IMR-90 (cell line): ENCODE measurements at regions not wholly inside any gene's neighbourhood (a gene's known extent, or its start where the extent isn't known, plus 50 kb on each side); places are given as distances from the start of the nearest gene placed in this dataset.

Experiments
- ATAC-seq: fragments of 200-7000 bp; cut with Tn5 transposase; 2 replicates; pipeline ENCODE4 v1.9.1; 2020; ENCODE audit warnings: low read depth, mild to moderate bottlenecking, moderate library complexity
- BruUV-seq: library from RNA; stranded (reverse); fragments of 400-500 nt; replicated peaks from 2 replicates; lab custom pipeline; 2021; lab: Mats Ljungman, UMichigan
- CTCF ChIA-PET: fragments of 300-600 bp; formaldehyde crosslinking; extraction: SDS; loops from one replicate; lab custom pipeline; 2021; ENCODE audit warnings: antibody characterized with exemption; lab: Yijun Ruan, JAX
- POLR2A ChIA-PET: fragments of 300-600 bp; sonication (Branson Sonifier 250); formaldehyde crosslinking; loops from one replicate; lab custom pipeline; 2022; ENCODE audit warnings: antibody characterized with exemption; ENCODE audit not compliant: unreplicated experiment; lab: Charles Lee
- DNase-seq: peaks from one replicate; pipeline ENCODE4 v3.0.0; 2013
- H2AFZ ChIP-seq: replicated peaks from 2 replicates; pipeline ENCODE3; 2013; ENCODE audit warnings: low read length, mild to moderate bottlenecking; ENCODE audit not compliant: poor library complexity
- H2AK5ac ChIP-seq: 2 replicates; pipeline ENCODE4 v1.6.1; 2013; ENCODE audit warnings: low read depth, low read length, inconsistent platforms
- H2AK9ac ChIP-seq: replicated peaks from 2 replicates; pipeline ENCODE3; 2013; ENCODE audit warnings: mild to moderate bottlenecking, low read depth, low read length, moderate library complexity; ENCODE audit not compliant: poor library complexity
- H2BK120ac ChIP-seq: 2 replicates; pipeline ENCODE4 v1.6.1; 2013; ENCODE audit warnings: low read depth, low read length, inconsistent platforms
- H2BK15ac ChIP-seq: 3 replicates; pipeline ENCODE4 v1.6.1; 2013; ENCODE audit warnings: low read depth, low read length, inconsistent platforms
- H2BK20ac ChIP-seq: 2 replicates; pipeline ENCODE4 v1.6.1; 2013; ENCODE audit warnings: low read depth, mild to moderate bottlenecking, inconsistent platforms, low read length, moderate library complexity
- H2BK5ac ChIP-seq: 2 replicates; pipeline ENCODE4 v1.6.1; 2013; ENCODE audit warnings: mild to moderate bottlenecking, low read depth, low read length, inconsistent platforms; ENCODE audit not compliant: poor library complexity, severe bottlenecking
- H3K14ac ChIP-seq: replicated peaks from 2 replicates; pipeline ENCODE4 v1.6.1; 2013; ENCODE audit warnings: low read depth, low read length, inconsistent platforms
- H3K18ac ChIP-seq: 2 replicates; pipeline ENCODE4 v1.6.1; 2013; ENCODE audit warnings: low read depth, low read length, control low read depth
- H3K23ac ChIP-seq: 2 replicates; pipeline ENCODE4 v1.6.1; 2013; ENCODE audit warnings: low read depth, low read length, inconsistent platforms
- H3K27ac ChIP-seq: 2 replicates; pipeline ENCODE4 v1.5.1; 2013; ENCODE audit warnings: mild to moderate bottlenecking, control low read depth, low read length; ENCODE audit not compliant: insufficient read depth
- H3K27me3 ChIP-seq: 2 replicates; pipeline ENCODE4 v1.6.1; 2013; ENCODE audit warnings: low read length; ENCODE audit not compliant: control insufficient read depth, insufficient read depth
- H3K36me3 ChIP-seq: 2 replicates; pipeline ENCODE4 v1.6.1; 2013; ENCODE audit warnings: low read length, mixed read lengths; ENCODE audit not compliant: control insufficient read depth, insufficient read depth
- H3K4ac ChIP-seq: 2 replicates; pipeline ENCODE4 v1.6.1; 2013; ENCODE audit warnings: low read depth, low read length, inconsistent platforms
- H3K4me1 ChIP-seq: 2 replicates; pipeline ENCODE4 v1.6.1; 2013; ENCODE audit warnings: low read length, mixed read lengths; ENCODE audit not compliant: control insufficient read depth, insufficient read depth
- H3K4me2 ChIP-seq: 2 replicates; pipeline ENCODE4 v1.6.1; 2013; ENCODE audit warnings: low read depth, mild to moderate bottlenecking, control low read depth, low read length, moderate library complexity
- H3K4me3 ChIP-seq: 2 replicates; pipeline ENCODE4 v1.5.1; 2013; ENCODE audit warnings: low read depth, mild to moderate bottlenecking, control low read depth, low read length, moderate library complexity; ENCODE audit not compliant: insufficient read depth
- H3K56ac ChIP-seq: 2 replicates; pipeline ENCODE4 v1.6.1; 2013; ENCODE audit warnings: low read length, inconsistent platforms; ENCODE audit not compliant: insufficient read depth; ENCODE audit errors: extremely low read depth
- H3K79me1 ChIP-seq, 2 experiments: 2 replicates each; pipeline ENCODE4 v1.6.1; 2013; ENCODE audit warnings: low read length in 2 of 2, inconsistent platforms in 1 of 2, low read depth in 1 of 2
- H3K9ac ChIP-seq: 2 replicates; pipeline ENCODE4 v1.6.1; 2013; ENCODE audit warnings: low read depth, low read length, control low read depth
- H3K9me1 ChIP-seq: 2 replicates; pipeline ENCODE4 v1.6.1; 2013; ENCODE audit warnings: low read length, inconsistent platforms; ENCODE audit not compliant: insufficient read depth
- H3K9me3 ChIP-seq: 2 replicates; pipeline ENCODE4 v1.6.1; 2013; ENCODE audit warnings: low read length; ENCODE audit not compliant: control insufficient read depth, insufficient read depth
- H4K20me1 ChIP-seq: 2 replicates; pipeline ENCODE4 v1.6.1; 2013; ENCODE audit warnings: low read length, inconsistent platforms; ENCODE audit not compliant: insufficient read depth
- H4K5ac ChIP-seq: 2 replicates; pipeline ENCODE4 v1.6.1; 2013; ENCODE audit warnings: mild to moderate bottlenecking, low read depth, low read length, control low read depth
- H4K8ac ChIP-seq, 2 experiments: 2 replicates each; pipeline ENCODE4 v1.6.1; 2013; ENCODE audit warnings: low read depth in 2 of 2, low read length in 2 of 2, control low read depth in 1 of 2, inconsistent platforms in 1 of 2
- H4K91ac ChIP-seq: 2 replicates; pipeline ENCODE4 v1.6.1; 2013; ENCODE audit warnings: low read depth, low read length, inconsistent platforms; ENCODE audit not compliant: insufficient read depth
- BHLHE40 ChIP-seq: fragments of 150-350 bp; IDR thresholded peaks from 2 replicates; pipeline ENCODE4 v1.6.1; 2016; ENCODE audit warnings: mild to moderate bottlenecking, low read depth, low read length
- CEBPB ChIP-seq: IDR thresholded peaks from 2 replicates; pipeline ENCODE4 v1.6.1; 2012; ENCODE audit warnings: low read depth, low read length, improper control_type of control experiment
- CHD1 ChIP-seq: IDR thresholded peaks from 2 replicates; pipeline ENCODE4 v1.6.1; 2012; ENCODE audit warnings: low read depth, low read length, improper control_type of control experiment
- FOS ChIP-seq: fragments of 150-350 bp; IDR thresholded peaks from 2 replicates; pipeline ENCODE4 v1.6.1; 2016; ENCODE audit warnings: low read depth, low read length
- MAFK ChIP-seq: IDR thresholded peaks from 2 replicates; pipeline ENCODE4 v1.6.1; 2012; ENCODE audit warnings: low read depth, low read length, improper control_type of control experiment
- MAZ ChIP-seq: IDR thresholded peaks from 2 replicates; pipeline ENCODE4 v1.6.1; 2012; ENCODE audit warnings: low read depth, mild to moderate bottlenecking, low read length, improper control_type of control experiment, moderate library complexity, borderline replicate concordance
- MXI1 ChIP-seq: IDR thresholded peaks from 2 replicates; pipeline ENCODE4 v1.6.1; 2012; ENCODE audit warnings: low read depth, mild to moderate bottlenecking, low read length, moderate library complexity, borderline replicate concordance
- NFE2L2 ChIP-seq: fragments of 150-350 bp; IDR thresholded peaks from 2 replicates; pipeline ENCODE4 v1.6.1; 2016; ENCODE audit warnings: low read depth, mild to moderate bottlenecking, low read length
- POLR2A ChIP-seq: IDR thresholded peaks from 2 replicates; pipeline ENCODE4 v1.6.1; 2012; ENCODE audit warnings: mild to moderate bottlenecking, low read depth, low read length
- RAD21 ChIP-seq: IDR thresholded peaks from 2 replicates; pipeline ENCODE4 v1.6.1; 2012; ENCODE audit warnings: low read length, improper control_type of control experiment
- RCOR1 ChIP-seq: IDR thresholded peaks from 2 replicates; pipeline ENCODE4 v1.6.1; 2012; ENCODE audit warnings: mild to moderate bottlenecking, low read length, improper control_type of control experiment; ENCODE audit not compliant: insufficient replicate concordance
- RFX5 ChIP-seq: IDR thresholded peaks from 2 replicates; pipeline ENCODE4 v1.8.0; 2012; ENCODE audit warnings: low read depth, mild to moderate bottlenecking, low read length, moderate library complexity
- SMC3 ChIP-seq: fragments of 150-350 bp; IDR thresholded peaks from 2 replicates; pipeline ENCODE4 v1.6.1; 2016; ENCODE audit warnings: low read depth, mild to moderate bottlenecking, antibody characterized with exemption, low read length, moderate library complexity
- dilution Hi-C: fragments of 300-500 bp; cut with HindIII; formaldehyde crosslinking; loops from one replicate; pipeline ENCODE4 v1.14.3; 2018; ENCODE audit warnings: low sequenced_read_pairs; ENCODE audit not compliant: unreplicated experiment
- in situ Hi-C: fragments of 300-500 bp; cut with MboI; formaldehyde crosslinking; loops from 3 replicates; pipeline ENCODE4 v1.14.3; 2019; ENCODE audit warnings: low sequenced_read_pairs, inconsistent platforms, mixed read lengths
- intact Hi-C: fragments of 100-400 bp; cut with micrococcal nuclease; formaldehyde crosslinking; loops from 2 replicates; pipeline ENCODE4 v1.10.0; 2022
- TF ChIP-seq, protein P1 (sequence below): fragments of 150-350 bp; IDR thresholded peaks from 2 replicates; pipeline ENCODE4 v1.6.1; 2016; ENCODE audit warnings: low read depth, mild to moderate bottlenecking, low read length, moderate library complexity, borderline replicate concordance
- TF ChIP-seq, protein P2 (sequence below): conservative IDR thresholded peaks from 2 replicates; pipeline ENCODE4 v1.5.1; 2012; ENCODE audit warnings: mild to moderate bottlenecking, low read depth, low read length, improper control_type of control experiment
- TF ChIP-seq, protein P3 (sequence below): fragments of 150-350 bp; IDR thresholded peaks from 2 replicates; pipeline ENCODE4 v1.6.1; 2017; ENCODE audit warnings: mild to moderate bottlenecking, antibody characterized with exemption, low read length, low read depth

DNA sequence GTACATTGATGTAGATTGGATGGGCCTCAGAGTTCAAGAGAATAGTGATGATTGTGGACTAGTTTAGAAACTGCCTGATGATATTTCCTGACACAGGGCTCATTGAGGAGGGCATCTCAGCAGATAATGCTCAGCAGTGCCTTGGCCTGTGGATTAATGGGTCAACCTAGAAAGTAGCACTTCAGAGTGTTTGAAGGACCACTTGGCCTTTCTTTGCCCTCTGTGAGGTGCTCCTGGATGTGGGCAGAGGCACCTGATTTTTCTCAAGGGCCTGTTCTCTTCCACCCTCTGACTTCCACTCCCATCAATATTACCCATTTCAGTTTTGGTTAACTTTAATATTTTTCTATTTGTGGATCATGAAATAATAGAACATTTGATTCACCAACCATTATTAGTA lies 270.6 kb upstream of the BMP2 start:
- H3K9me3 ChIP-seq = no peaks in the 10 kb centered on the region
- intact Hi-C loops (no loop called here), dilution Hi-C loops (no loop called here), in situ Hi-C loops (no loop called here)
- no peak overlapping the region for H3K14ac ChIP-seq
- H3K9me1 ChIP-seq = no peaks in the 10 kb centered on the region
- no peaks in the 10 kb centered on the region for H3K27me3 ChIP-seq
- no peak overlapping the region for H3K18ac ChIP-seq
- no peak overlapping the region for H3K27ac ChIP-seq
- no peak overlapping the region for H3K4me2 ChIP-seq
- no peaks in the 10 kb centered on the region for H3K79me1 ChIP-seq
- ATAC-seq = no peak
- no peaks in the 10 kb centered on the region for H3K4me1 ChIP-seq
- no peak overlapping the region for H4K8ac ChIP-seq
- H2BK20ac ChIP-seq = no peak overlapping the region
- H2BK5ac ChIP-seq = no peak overlapping the region
- no peak overlapping the region for H3K4ac ChIP-seq
- H4K91ac ChIP-seq = no peak overlapping the region
- no peak overlapping the region for H3K56ac ChIP-seq
- no peak overlapping the region for H2AK5ac ChIP-seq
- H2BK15ac ChIP-seq = no peak overlapping the region
- H3K4me3 ChIP-seq = no peak overlapping the region
- ChIA-PET CTCF (no interaction called here), POLR2A (no interaction called here)
- H3K23ac ChIP-seq = no peak overlapping the region
- no peak overlapping the region for H4K5ac ChIP-seq
- H3K9ac ChIP-seq = no peak overlapping the region
- H2AFZ ChIP-seq = no peak overlapping the region
- no peak overlapping the region for H2BK120ac ChIP-seq
- no peak for DNase-seq
- no peaks in the 10 kb centered on the region for H4K20me1 ChIP-seq
- BruUV-seq = no TSS peak
- H3K36me3 ChIP-seq = no peaks in the 10 kb centered on the region
- TF ChIP-seq, protein P1, sequence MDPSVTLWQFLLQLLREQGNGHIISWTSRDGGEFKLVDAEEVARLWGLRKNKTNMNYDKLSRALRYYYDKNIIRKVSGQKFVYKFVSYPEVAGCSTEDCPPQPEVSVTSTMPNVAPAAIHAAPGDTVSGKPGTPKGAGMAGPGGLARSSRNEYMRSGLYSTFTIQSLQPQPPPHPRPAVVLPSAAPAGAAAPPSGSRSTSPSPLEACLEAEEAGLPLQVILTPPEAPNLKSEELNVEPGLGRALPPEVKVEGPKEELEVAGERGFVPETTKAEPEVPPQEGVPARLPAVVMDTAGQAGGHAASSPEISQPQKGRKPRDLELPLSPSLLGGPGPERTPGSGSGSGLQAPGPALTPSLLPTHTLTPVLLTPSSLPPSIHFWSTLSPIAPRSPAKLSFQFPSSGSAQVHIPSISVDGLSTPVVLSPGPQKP = no peak
- TF ChIP-seq CEBPB (no peak), CHD1 (no peak), RCOR1 (no peak), BHLHE40 (no peak), SMC3 (no peak), RAD21 (no peak), MAZ (no peak), FOS (no peak), MXI1 (no peak), POLR2A (no peak), RFX5 (no peak), MAFK (no peak), NFE2L2 (no peak)
- TF ChIP-seq, protein P2, sequence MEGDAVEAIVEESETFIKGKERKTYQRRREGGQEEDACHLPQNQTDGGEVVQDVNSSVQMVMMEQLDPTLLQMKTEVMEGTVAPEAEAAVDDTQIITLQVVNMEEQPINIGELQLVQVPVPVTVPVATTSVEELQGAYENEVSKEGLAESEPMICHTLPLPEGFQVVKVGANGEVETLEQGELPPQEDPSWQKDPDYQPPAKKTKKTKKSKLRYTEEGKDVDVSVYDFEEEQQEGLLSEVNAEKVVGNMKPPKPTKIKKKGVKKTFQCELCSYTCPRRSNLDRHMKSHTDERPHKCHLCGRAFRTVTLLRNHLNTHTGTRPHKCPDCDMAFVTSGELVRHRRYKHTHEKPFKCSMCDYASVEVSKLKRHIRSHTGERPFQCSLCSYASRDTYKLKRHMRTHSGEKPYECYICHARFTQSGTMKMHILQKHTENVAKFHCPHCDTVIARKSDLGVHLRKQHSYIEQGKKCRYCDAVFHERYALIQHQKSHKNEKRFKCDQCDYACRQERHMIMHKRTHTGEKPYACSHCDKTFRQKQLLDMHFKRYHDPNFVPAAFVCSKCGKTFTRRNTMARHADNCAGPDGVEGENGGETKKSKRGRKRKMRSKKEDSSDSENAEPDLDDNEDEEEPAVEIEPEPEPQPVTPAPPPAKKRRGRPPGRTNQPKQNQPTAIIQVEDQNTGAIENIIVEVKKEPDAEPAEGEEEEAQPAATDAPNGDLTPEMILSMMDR = no peak
- TF ChIP-seq, protein P3, sequence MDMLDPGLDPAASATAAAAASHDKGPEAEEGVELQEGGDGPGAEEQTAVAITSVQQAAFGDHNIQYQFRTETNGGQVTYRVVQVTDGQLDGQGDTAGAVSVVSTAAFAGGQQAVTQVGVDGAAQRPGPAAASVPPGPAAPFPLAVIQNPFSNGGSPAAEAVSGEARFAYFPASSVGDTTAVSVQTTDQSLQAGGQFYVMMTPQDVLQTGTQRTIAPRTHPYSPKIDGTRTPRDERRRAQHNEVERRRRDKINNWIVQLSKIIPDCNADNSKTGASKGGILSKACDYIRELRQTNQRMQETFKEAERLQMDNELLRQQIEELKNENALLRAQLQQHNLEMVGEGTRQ = no peak
- no peak overlapping the region for H2AK9ac ChIP-seq
